ENCODE measurements at regions not wholly inside any gene's neighbourhood (a gene's known extent, or its start where the extent isn't known, plus 50 kb on each side); places are given as distances from the start of the nearest gene placed in this dataset.
"Not testable (repeated sequence)": the region's sequence is repeated elsewhere in the genome, so short reads cannot be mapped to it uniquely, and the experiment has no call there.

DNA sequence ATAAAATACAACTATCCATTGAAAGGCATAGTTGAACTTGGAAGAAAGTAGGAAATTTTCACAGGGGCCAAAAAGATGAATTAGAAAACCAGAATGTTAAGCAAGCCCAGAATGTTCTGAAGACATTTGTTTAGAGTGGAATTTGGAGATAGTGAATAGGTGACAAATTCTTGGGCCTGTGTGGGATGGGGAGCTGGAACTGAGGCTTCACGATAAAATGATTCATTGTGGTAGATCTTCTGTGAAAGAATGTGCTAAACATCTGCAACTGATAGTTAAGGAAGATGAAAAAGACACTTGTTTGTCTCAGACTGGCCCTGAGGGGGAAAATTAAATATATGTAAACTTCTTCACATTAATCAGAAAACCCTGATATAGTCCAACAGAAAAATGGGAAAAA, 658.9 kb downstream of the PRIM2 start:
- not testable (repeated sequence) for H2BK5ac ChIP-seq (ENCODE audit: low read length); H2AFZ ChIP-seq (ENCODE audit: low read length); H2BK120ac ChIP-seq (ENCODE audit: low read depth, low read length); H3K27ac ChIP-seq (replicated peaks; ENCODE audit: low read length); H3K79me1 ChIP-seq (ENCODE audit: low read depth, low read length); H3K9ac ChIP-seq (ENCODE audit: low read depth, low read length, poor library complexity); H3K14ac ChIP-seq (ENCODE audit: low read length); H3K4me3 ChIP-seq (ENCODE audit: low read length in 2 of 2); H3K4ac ChIP-seq (ENCODE audit: low read length); H2BK12ac ChIP-seq (ENCODE audit: low read length); H3K27me3 ChIP-seq (ENCODE audit: control insufficient read depth in 3 of 3, insufficient read depth in 3 of 3, low read depth in 1 of 3, low read length in 3 of 3); H3K9me3 ChIP-seq (replicated peaks in 1 of 2; ENCODE audit: control insufficient read depth in 2 of 2, insufficient read depth in 1 of 2, low read depth in 1 of 2, low read length in 2 of 2); H3K18ac ChIP-seq (ENCODE audit: low read length); H4K91ac ChIP-seq (ENCODE audit: low read depth, low read length, poor library complexity); H3K4me2 ChIP-seq (ENCODE audit: insufficient read depth, low read length, poor library complexity, severe bottlenecking); H3K23ac ChIP-seq (ENCODE audit: low read depth, low read length, poor library complexity); H4K8ac ChIP-seq (ENCODE audit: low read depth, low read length); DNase-seq (ENCODE audit: low spot score); H3K4me1 ChIP-seq (ENCODE audit: control insufficient read depth in 2 of 2, insufficient read depth in 1 of 2, low read depth in 1 of 2, low read length in 2 of 2); H2AK5ac ChIP-seq (ENCODE audit: low read depth, low read length); H3K36me3 ChIP-seq (replicated peaks in 1 of 2; ENCODE audit: control insufficient read depth in 2 of 2, insufficient read depth in 2 of 2, low read length in 2 of 2); H2BK15ac ChIP-seq (ENCODE audit: low read length)
- WGBS, 2 donors (ENCODE audit: extremely low coverage in 2 of 2, insufficient read length in 2 of 2, insufficient replicate concordance in 1 of 2): no CpG with 5 or more reads among the region's 1 CpG

DNA sequence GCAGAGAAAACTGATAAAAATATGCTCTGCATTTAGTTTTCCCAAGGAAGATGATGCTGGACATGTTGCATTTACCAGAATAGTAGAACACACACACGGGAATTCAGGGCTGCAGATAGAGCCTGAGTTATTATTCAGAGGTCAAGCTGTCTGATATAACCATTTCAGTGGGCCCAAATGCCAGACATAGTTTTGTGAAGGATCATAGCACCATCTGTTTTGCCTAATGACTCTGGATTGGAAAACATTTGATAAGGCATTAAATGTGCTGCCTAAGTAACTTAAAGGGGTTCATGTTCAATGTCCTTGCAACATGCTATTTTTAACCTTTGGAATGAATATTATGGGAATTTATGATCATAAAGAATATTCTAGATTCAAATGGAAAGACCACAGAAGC, 666.2 kb downstream of the PRIM2 start:
- not testable (repeated sequence) for H3K14ac ChIP-seq (ENCODE audit: low read length); H3K36me3 ChIP-seq (replicated peaks in 1 of 2; ENCODE audit: control insufficient read depth in 2 of 2, insufficient read depth in 2 of 2, low read length in 2 of 2); H3K9ac ChIP-seq (ENCODE audit: low read depth, low read length, poor library complexity); H3K9me3 ChIP-seq (replicated peaks in 1 of 2; ENCODE audit: control insufficient read depth in 2 of 2, insufficient read depth in 1 of 2, low read depth in 1 of 2, low read length in 2 of 2); H2BK15ac ChIP-seq (ENCODE audit: low read length); H3K4me2 ChIP-seq (ENCODE audit: insufficient read depth, low read length, poor library complexity, severe bottlenecking); H4K8ac ChIP-seq (ENCODE audit: low read depth, low read length); H2AK5ac ChIP-seq (ENCODE audit: low read depth, low read length); H3K23ac ChIP-seq (ENCODE audit: low read depth, low read length, poor library complexity); H3K4me1 ChIP-seq (ENCODE audit: control insufficient read depth in 2 of 2, insufficient read depth in 1 of 2, low read depth in 1 of 2, low read length in 2 of 2); H4K91ac ChIP-seq (ENCODE audit: low read depth, low read length, poor library complexity); H2BK12ac ChIP-seq (ENCODE audit: low read length); DNase-seq (ENCODE audit: low spot score); H3K27ac ChIP-seq (replicated peaks; ENCODE audit: low read length); H3K79me1 ChIP-seq (ENCODE audit: low read depth, low read length); H2BK5ac ChIP-seq (ENCODE audit: low read length); H3K4me3 ChIP-seq (ENCODE audit: low read length in 2 of 2); H3K4ac ChIP-seq (ENCODE audit: low read length); H3K27me3 ChIP-seq (ENCODE audit: control insufficient read depth in 3 of 3, insufficient read depth in 3 of 3, low read depth in 1 of 3, low read length in 3 of 3); H2AFZ ChIP-seq (ENCODE audit: low read length); H2BK120ac ChIP-seq (ENCODE audit: low read depth, low read length); H3K18ac ChIP-seq (ENCODE audit: low read length)
- WGBS, 2 donors (ENCODE audit: extremely low coverage in 2 of 2, insufficient read length in 2 of 2, insufficient replicate concordance in 1 of 2): no CpG with 5 or more reads among the region's 1 CpG

DNA sequence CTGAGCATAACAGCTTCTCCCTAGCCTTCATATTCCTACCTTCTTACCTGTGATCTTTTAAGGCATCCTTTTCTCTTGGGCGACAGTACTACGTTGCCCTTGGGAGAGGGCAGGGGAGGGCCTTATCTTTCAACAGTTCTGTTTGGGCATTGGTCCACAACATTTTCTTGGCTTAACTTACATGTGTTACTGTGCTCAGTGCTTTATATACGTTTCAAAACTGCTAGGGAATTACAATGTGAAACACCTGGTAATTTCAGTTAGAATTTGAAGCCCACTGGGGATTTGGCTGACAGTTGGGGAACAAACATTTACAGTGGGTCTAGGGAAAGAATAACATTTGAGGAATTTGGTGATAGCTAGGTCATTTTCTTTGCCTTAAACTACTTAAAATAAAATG, 667.1 kb downstream of the PRIM2 start:
- H3K23ac ChIP-seq (ENCODE audit: low read depth, low read length, poor library complexity); H2AK5ac ChIP-seq (ENCODE audit: low read depth, low read length); DNase-seq (ENCODE audit: low spot score); H3K36me3 ChIP-seq (replicated peaks in 1 of 2; ENCODE audit: control insufficient read depth in 2 of 2, insufficient read depth in 2 of 2, low read length in 2 of 2); H2BK12ac ChIP-seq (ENCODE audit: low read length); H2BK120ac ChIP-seq (ENCODE audit: low read depth, low read length); H3K79me1 ChIP-seq (ENCODE audit: low read depth, low read length); H2AFZ ChIP-seq (ENCODE audit: low read length); H3K9me3 ChIP-seq (replicated peaks in 1 of 2; ENCODE audit: control insufficient read depth in 2 of 2, insufficient read depth in 1 of 2, low read depth in 1 of 2, low read length in 2 of 2); H3K27ac ChIP-seq (replicated peaks; ENCODE audit: low read length); H2BK5ac ChIP-seq (ENCODE audit: low read length); H3K18ac ChIP-seq (ENCODE audit: low read length); H4K8ac ChIP-seq (ENCODE audit: low read depth, low read length); H4K91ac ChIP-seq (ENCODE audit: low read depth, low read length, poor library complexity); H3K9ac ChIP-seq (ENCODE audit: low read depth, low read length, poor library complexity); H3K27me3 ChIP-seq (ENCODE audit: control insufficient read depth in 3 of 3, insufficient read depth in 3 of 3, low read depth in 1 of 3, low read length in 3 of 3); H3K4me1 ChIP-seq (ENCODE audit: control insufficient read depth in 2 of 2, insufficient read depth in 1 of 2, low read depth in 1 of 2, low read length in 2 of 2); H3K4me3 ChIP-seq (ENCODE audit: low read length in 2 of 2); H3K14ac ChIP-seq (ENCODE audit: low read length); H2BK15ac ChIP-seq (ENCODE audit: low read length); H3K4me2 ChIP-seq (ENCODE audit: insufficient read depth, low read length, poor library complexity, severe bottlenecking); H3K4ac ChIP-seq (ENCODE audit: low read length): not testable (repeated sequence)
- WGBS, 2 donors (ENCODE audit: extremely low coverage in 2 of 2, insufficient read length in 2 of 2, insufficient replicate concordance in 1 of 2): no CpG with 5 or more reads among the region's 3 CpGs

DNA sequence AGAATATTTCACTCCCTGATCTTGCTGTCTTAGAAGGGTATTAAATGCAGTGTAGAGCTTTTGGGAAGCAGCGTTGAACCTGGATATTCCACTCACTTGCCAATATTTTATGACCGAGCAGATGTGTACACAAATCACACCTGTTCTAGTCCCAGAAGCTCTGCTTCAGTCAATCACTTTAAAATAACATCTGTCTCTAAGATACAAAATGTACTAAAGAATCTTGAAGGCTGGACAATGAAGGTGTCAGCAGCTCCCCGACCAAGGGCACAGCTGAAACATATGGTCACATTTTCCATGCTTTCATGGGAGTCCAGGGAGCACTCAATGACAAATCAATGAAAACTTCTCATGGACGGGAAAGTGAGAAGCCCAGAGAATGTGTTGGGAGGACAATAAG, 668.3 kb downstream of the PRIM2 start:
- H3K9me3 ChIP-seq (replicated peaks in 1 of 2; ENCODE audit: control insufficient read depth in 2 of 2, insufficient read depth in 1 of 2, low read depth in 1 of 2, low read length in 2 of 2); H2AFZ ChIP-seq (ENCODE audit: low read length); H3K4ac ChIP-seq (ENCODE audit: low read length); H3K27me3 ChIP-seq (ENCODE audit: control insufficient read depth in 3 of 3, insufficient read depth in 3 of 3, low read depth in 1 of 3, low read length in 3 of 3); H3K18ac ChIP-seq (ENCODE audit: low read length); H4K8ac ChIP-seq (ENCODE audit: low read depth, low read length); H2BK15ac ChIP-seq (ENCODE audit: low read length); H2BK12ac ChIP-seq (ENCODE audit: low read length); H3K23ac ChIP-seq (ENCODE audit: low read depth, low read length, poor library complexity); H3K4me2 ChIP-seq (ENCODE audit: insufficient read depth, low read length, poor library complexity, severe bottlenecking); H3K9ac ChIP-seq (ENCODE audit: low read depth, low read length, poor library complexity); H2BK120ac ChIP-seq (ENCODE audit: low read depth, low read length); H3K79me1 ChIP-seq (ENCODE audit: low read depth, low read length); H3K4me3 ChIP-seq (ENCODE audit: low read length in 2 of 2); H3K27ac ChIP-seq (replicated peaks; ENCODE audit: low read length); H2AK5ac ChIP-seq (ENCODE audit: low read depth, low read length); H3K4me1 ChIP-seq (ENCODE audit: control insufficient read depth in 2 of 2, insufficient read depth in 1 of 2, low read depth in 1 of 2, low read length in 2 of 2); H2BK5ac ChIP-seq (ENCODE audit: low read length); H3K14ac ChIP-seq (ENCODE audit: low read length); H4K91ac ChIP-seq (ENCODE audit: low read depth, low read length, poor library complexity); DNase-seq (ENCODE audit: low spot score); H3K36me3 ChIP-seq (replicated peaks in 1 of 2; ENCODE audit: control insufficient read depth in 2 of 2, insufficient read depth in 2 of 2, low read length in 2 of 2): not testable (repeated sequence)
- WGBS, 2 donors (ENCODE audit: extremely low coverage in 2 of 2, insufficient read length in 2 of 2, insufficient replicate concordance in 1 of 2): no CpG with 5 or more reads among the region's 4 CpGs
